HepG2 (cell line): ENCODE measurements at regions not wholly inside any gene's neighbourhood (a gene's known extent, or its start where the extent isn't known, plus 50 kb on each side); places are given as distances from the start of the nearest gene placed in this dataset.

Experiments used
- ATAC-seq: fragments of 200-7000 bp; cut with Tn5 transposase; 3 replicates; pipeline ENCODE4 v1.9.1; 2020; ENCODE audit warnings: mild to moderate bottlenecking, moderate library complexity
- BruUV-seq: library from RNA; stranded (reverse); fragments of 400-500 nt; replicated peaks from 2 replicates; lab custom pipeline; 2021; lab: Mats Ljungman, UMichigan
- CTCF ChIA-PET: fragments of 300-600 bp; formaldehyde crosslinking; extraction: SDS; loops from one replicate; lab custom pipeline; 2021; ENCODE audit warnings: low total read pairs, inconsistent platforms, low intra/inter-chr PET ratio; lab: Yijun Ruan, JAX
- POLR2A ChIA-PET: fragments of 350-600 bp; sonication (Branson Sonifier 250); formaldehyde crosslinking; loops from one replicate; lab custom pipeline; 2020; ENCODE audit warnings: antibody characterized with exemption, inconsistent platforms; lab: Yijun Ruan, JAX
- DNase-seq: peaks from one replicate; pipeline ENCODE4 v3.0.0-alpha.2; 2015; ENCODE audit warnings: low spot score
- FAIRE-seq: peaks from 3 replicates; lab custom pipeline; 2011; peaks lifted over from hg19 to GRCh38; lab: Jason Lieb, UNC
- H2AFZ ChIP-seq: one replicate; pipeline ENCODE4 v1.6.1; 2011; ENCODE audit warnings: low read length, inconsistent platforms
- H3K27ac ChIP-seq: fragments of 300-600 bp; 3 replicates; pipeline ENCODE4 v1.8.0; 2011; ENCODE audit warnings: mixed run types, mild to moderate bottlenecking, mixed read lengths, low read length, inconsistent platforms; ENCODE audit not compliant: insufficient read depth; ENCODE audit errors: extremely low read length
- H3K27me3 ChIP-seq, 2 experiments: fragments of 200-600 bp in 1 of 2; 2 replicates in 1 of 2; 3 replicates in 1 of 2; pipeline versions ENCODE4 v1.6.0 to v1.8.0; 2011; ENCODE audit warnings: low read length in 2 of 2, mild to moderate bottlenecking in 2 of 2, moderate library complexity in 2 of 2, inconsistent platforms in 1 of 2; ENCODE audit not compliant: insufficient read depth in 2 of 2, control insufficient read depth in 1 of 2
- H3K36me3 ChIP-seq, 2 experiments: fragments of 200-600 bp in 1 of 2; replicated peaks in 1 of 2; 2 replicates in 1 of 2; 3 replicates in 1 of 2; pipeline versions ENCODE4 v1.5.1 to v1.8.0; 2011; ENCODE audit warnings: low read length in 2 of 2, inconsistent platforms in 1 of 2; ENCODE audit not compliant: insufficient read depth in 2 of 2, control insufficient read depth in 1 of 2
- H3K4me1 ChIP-seq: 2 replicates; pipeline ENCODE4 v1.5.1; 2012; ENCODE audit warnings: low read length, inconsistent platforms; ENCODE audit not compliant: insufficient read depth
- H3K4me2 ChIP-seq: 2 replicates; pipeline ENCODE4 v1.6.0; 2011; ENCODE audit warnings: low read depth, low read length, inconsistent platforms
- H3K4me3 ChIP-seq, 3 experiments: fragments of 200-600 bp in 1 of 3; sonication (generic), shearing (Covaris generic) in 1 of 3; replicated peaks in 1 of 3; 2 replicates each; pipeline ENCODE4 v1.5.1; 2011 to 2016; ENCODE audit warnings: low read length in 3 of 3, inconsistent platforms in 2 of 3, low read depth in 2 of 3, mild to moderate bottlenecking in 2 of 3, control low read depth in 1 of 3, mixed read lengths in 1 of 3; ENCODE audit not compliant: insufficient read depth in 1 of 3
- H3K79me2 ChIP-seq: one replicate; pipeline ENCODE4 v1.6.1; 2011; ENCODE audit warnings: low read length, inconsistent platforms; ENCODE audit not compliant: insufficient read depth
- H3K9ac ChIP-seq: 2 replicates; pipeline ENCODE4 v1.6.0; 2011; ENCODE audit warnings: mild to moderate bottlenecking, low read depth, low read length, inconsistent platforms; ENCODE audit not compliant: insufficient read depth
- H3K9me3 ChIP-seq: 2 replicates; pipeline ENCODE4 v1.5.1; 2012; ENCODE audit warnings: mild to moderate bottlenecking, low read length
- H4K20me1 ChIP-seq: 2 replicates; pipeline ENCODE4 v1.6.0; 2011; ENCODE audit warnings: inconsistent platforms, mild to moderate bottlenecking, low read length, moderate library complexity; ENCODE audit not compliant: insufficient read depth
- CBX1 ChIP-seq: IDR thresholded peaks from one replicate; pipeline ENCODE4 v1.6.1; 2016; ENCODE audit warnings: antibody characterized with exemption, low read depth
- CSRNP2 ChIP-seq: sonication (generic); formaldehyde crosslinking; conservative IDR thresholded peaks from 2 replicates; pipeline ENCODE4 v1.8.0; 2022; ENCODE audit warnings: low read depth, missing genetic modification reagents
- HDAC2 ChIP-seq: sonication (generic); formaldehyde crosslinking; IDR thresholded peaks from 2 replicates; pipeline ENCODE4 v1.4.0; 2020; ENCODE audit warnings: missing genetic modification reagents
- KDM1A ChIP-seq: IDR thresholded peaks from 2 replicates; pipeline ENCODE4 v1.6.1; 2016; ENCODE audit warnings: missing compliant biosample characterization
- MAF1 ChIP-seq: sonication (generic); formaldehyde crosslinking; IDR thresholded peaks from 2 replicates; pipeline ENCODE4 v1.5.0; 2020; ENCODE audit warnings: missing genetic modification reagents, borderline replicate concordance
- MTERF4 ChIP-seq: sonication (generic); formaldehyde crosslinking; IDR thresholded peaks from 2 replicates; pipeline ENCODE4 v1.8.0; 2023; ENCODE audit warnings: mild to moderate bottlenecking, missing genetic modification reagents
- RFXANK ChIP-seq: IDR thresholded peaks from 2 replicates; pipeline ENCODE4 v1.6.1; 2016
- SSRP1 ChIP-seq: IDR thresholded peaks from 2 replicates; pipeline ENCODE4 v1.6.1; 2016; ENCODE audit warnings: control low read depth
- ZBTB26 ChIP-seq: IDR thresholded peaks from 2 replicates; pipeline ENCODE4 v1.6.1; 2016; ENCODE audit warnings: missing compliant biosample characterization, missing genetic modification reagents, borderline replicate concordance
- ZBTB3 ChIP-seq: sonication (generic); formaldehyde crosslinking; IDR thresholded peaks from 2 replicates; pipeline ENCODE4 v1.4.0; 2020; ENCODE audit warnings: low read depth, mild to moderate bottlenecking, moderate library complexity, missing genetic modification reagents, borderline replicate concordance
- ZNF329 ChIP-seq: sonication (generic); formaldehyde crosslinking; IDR thresholded peaks from 2 replicates; pipeline ENCODE4 v1.9.0; 2021; ENCODE audit warnings: low read depth, mild to moderate bottlenecking, missing genetic modification reagents
- ZNF598 ChIP-seq: sonication (generic); formaldehyde crosslinking; IDR thresholded peaks from 2 replicates; pipeline ENCODE4 v1.5.1; 2020; ENCODE audit warnings: mild to moderate bottlenecking, missing genetic modification reagents, borderline replicate concordance
- ZNF709 ChIP-seq: sonication (generic); formaldehyde crosslinking; IDR thresholded peaks from 2 replicates; pipeline ENCODE4 v1.5.0; 2020; ENCODE audit warnings: mild to moderate bottlenecking, missing genetic modification reagents
- ZSCAN20 ChIP-seq: sonication (generic); formaldehyde crosslinking; IDR thresholded peaks from 2 replicates; pipeline ENCODE4 v1.4.0; 2020; ENCODE audit warnings: missing genetic modification reagents, mild to moderate bottlenecking, borderline replicate concordance
- ZSCAN22 ChIP-seq: sonication (generic); formaldehyde crosslinking; IDR thresholded peaks from 2 replicates; pipeline ENCODE4 v1.4.0; 2020; ENCODE audit warnings: mild to moderate bottlenecking, missing genetic modification reagents
- WGBS: methylation state at CpG from one replicate; pipeline ENCODE4 v1.1.6; 2017; ENCODE audit warnings: low lambda C conversion rate; 5-methylcytosine and 5-hydroxymethylcytosine counted together
- in situ Hi-C: cut with HindIII; loops from 2 replicates; pipeline ENCODE4 v1.10.0; 2017; ENCODE audit warnings: low pct_unique_long_range_greater_than_20kb; ENCODE audit not compliant: extremely low pct_ligation_motif_present
- intact Hi-C: fragments of 100-400 bp; cut with micrococcal nuclease; formaldehyde crosslinking; loops from one replicate; pipeline ENCODE4 v1.10.0; 2022; ENCODE audit not compliant: unreplicated experiment

DNA sequence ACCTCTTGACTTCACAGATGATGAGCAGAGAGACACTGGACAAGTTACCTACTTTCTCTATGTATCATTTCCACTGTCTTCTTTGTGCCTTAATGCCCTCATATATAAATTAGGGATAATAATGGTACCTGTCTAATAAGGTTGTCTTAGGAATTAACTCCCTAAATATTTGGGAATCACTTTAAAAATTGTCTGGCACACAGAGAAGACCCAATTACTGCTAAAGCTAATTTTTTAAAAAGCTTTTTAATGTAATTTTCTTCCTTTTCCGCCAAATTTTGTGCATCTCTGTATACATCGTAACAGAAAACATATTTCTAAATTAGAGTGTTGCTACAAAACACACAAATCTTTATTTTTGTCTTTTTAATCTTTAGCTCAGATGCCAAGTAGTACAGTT is 816.8 kb upstream of the ADGRB3 start:
- no peaks in the 10 kb centered on the region for H4K20me1 ChIP-seq
- H3K4me3 ChIP-seq = no peak overlapping the region
- H3K9me3 ChIP-seq = peaks cover 27% of the 10 kb centered on the region
- no peak overlapping the region for H2AFZ ChIP-seq
- FAIRE-seq (no peak), DNase-seq (no peak), ATAC-seq (no peak)
- no peak overlapping the region for H3K27ac ChIP-seq
- TF ChIP-seq KDM1A (CRISPR knock-in tag) = no peak
- no peak for TF ChIP-seq ZBTB26
- no peak for TF ChIP-seq CBX1
- TF ChIP-seq ZSCAN20 (CRISPR knock-in tag) = no peak
- no peak for TF ChIP-seq HDAC2 (CRISPR knock-in tag)
- no peak for TF ChIP-seq ZNF709 (CRISPR knock-in tag)
- no peak for TF ChIP-seq MAF1 (CRISPR knock-in tag)
- TF ChIP-seq SSRP1 = no peak
- no peak for TF ChIP-seq ZNF598 (CRISPR knock-in tag)
- TF ChIP-seq ZNF329 = no peak
- TF ChIP-seq MTERF4 (CRISPR knock-in tag) = no peak
- TF ChIP-seq CSRNP2 (CRISPR knock-in tag) = no peak
- no peak for TF ChIP-seq RFXANK (CRISPR knock-in tag)
- no peak for TF ChIP-seq ZBTB3
- no peak for TF ChIP-seq ZSCAN22 (CRISPR knock-in tag)
- no peak overlapping the region for H3K4me2 ChIP-seq
- H3K4me1 ChIP-seq = no peaks in the 10 kb centered on the region
- 11% methylated on average over 2 of the region's 2 CpGs for WGBS
- in situ Hi-C loops (no loop called here), intact Hi-C loops (no loop called here)
- BruUV-seq = no TSS peak
- no peak overlapping the region for H3K9ac ChIP-seq
- H3K36me3 ChIP-seq = no peaks in the 10 kb centered on the region
- POLR2A ChIA-PET = no interaction called here
- no peaks in the 10 kb centered on the region for H3K79me2 ChIP-seq
- CTCF ChIA-PET = no interaction called here
- H3K27me3 ChIP-seq = no peaks in the 10 kb centered on the region
